GM19468 (cell line): ENCODE measurements at regions not wholly inside any gene's neighbourhood (a gene's known extent, or its start where the extent isn't known, plus 50 kb on each side); places are given as distances from the start of the nearest gene placed in this dataset.

Source experiments
- ATAC-seq: cut with Tn5 transposase; IDR thresholded peaks from one replicate; pipeline ENCODE4 v1.9.1; 2021; ENCODE audit warnings: mild to moderate bottlenecking, moderate library complexity, moderate number of reproducible peaks; ENCODE audit not compliant: unreplicated experiment; ENCODE audit errors: extremely low read depth

DNA sequence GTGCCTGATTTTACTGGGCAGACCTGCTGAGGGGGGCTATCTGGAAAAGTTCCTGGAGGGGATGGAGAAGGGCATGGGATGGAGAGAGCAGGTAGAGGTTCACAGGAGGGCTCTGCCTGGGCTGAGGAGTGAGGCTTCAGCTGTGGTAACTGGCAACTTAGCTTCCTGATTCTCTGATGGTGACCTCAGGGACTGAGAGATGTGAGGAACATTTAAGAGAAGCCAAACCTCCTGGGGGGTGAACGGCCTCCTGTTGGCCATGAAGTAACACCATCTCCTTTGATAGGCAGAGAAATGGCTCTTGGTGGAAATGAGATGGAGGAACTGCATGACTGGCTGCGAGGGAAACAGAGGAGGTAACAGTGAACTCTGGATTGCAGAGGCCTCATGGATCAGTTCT lies 97.3 kb upstream of the ROPN1 start:
- no peak for ATAC-seq

DNA sequence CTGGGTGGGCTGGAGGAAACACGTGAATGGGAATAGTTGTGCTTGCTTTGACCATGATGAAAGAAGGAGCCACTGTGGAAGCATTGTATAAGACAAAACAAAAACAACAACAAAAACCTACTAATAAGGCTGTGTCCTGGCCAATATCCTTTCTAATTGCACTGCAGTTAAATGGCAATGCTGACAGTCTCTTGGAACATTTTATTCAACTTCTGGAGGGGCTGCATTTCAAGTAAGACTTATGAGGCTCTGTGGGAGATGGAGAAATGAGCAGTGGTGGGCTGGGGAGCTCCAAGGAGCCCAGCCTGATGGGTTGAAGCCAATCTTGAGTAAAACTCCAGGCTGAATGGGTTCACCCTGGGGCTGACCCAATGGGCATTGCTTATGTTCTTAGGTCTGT lies 99.8 kb upstream of the ROPN1 start:
- no peak for ATAC-seq

DNA sequence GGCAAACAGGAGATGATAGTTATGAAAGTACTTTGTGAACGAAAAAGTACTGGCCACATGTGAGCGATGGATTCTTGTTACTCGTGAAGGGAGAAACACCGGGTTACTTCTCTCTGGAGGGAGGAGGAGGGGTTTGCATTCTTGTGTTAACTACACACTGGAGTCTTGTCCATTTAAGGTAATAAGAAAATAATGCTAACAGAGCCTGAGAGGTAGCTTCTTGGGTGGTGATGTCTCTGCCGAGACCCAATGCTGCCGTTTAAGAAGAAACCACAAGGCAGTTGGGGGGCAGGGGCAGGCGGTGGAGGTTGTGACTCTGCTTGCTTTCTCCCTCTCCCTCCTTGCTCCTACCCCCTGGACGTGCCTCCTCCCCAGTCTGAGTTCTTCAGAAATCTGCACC lies 100.9 kb upstream of the ROPN1 start:
- no peak for ATAC-seq

DNA sequence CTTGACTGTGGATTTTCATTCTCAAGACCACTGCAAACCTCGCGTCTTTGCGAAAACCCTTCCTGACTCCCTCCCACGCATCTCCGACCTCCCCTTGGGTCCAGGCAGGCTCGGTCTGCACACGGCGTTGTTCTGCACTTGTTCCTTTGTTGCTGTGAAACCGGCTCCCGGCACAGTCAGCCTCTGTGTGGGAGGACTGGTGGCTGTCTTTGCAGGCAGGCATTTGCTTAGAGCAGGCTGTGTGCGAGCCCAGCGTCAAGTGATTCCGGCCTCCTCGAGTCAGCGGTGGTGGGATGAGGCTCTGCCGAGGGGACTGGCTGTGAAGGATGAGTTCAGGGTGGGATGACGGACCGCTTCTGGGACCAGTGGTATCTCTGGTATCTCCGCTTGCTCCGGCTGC lies 102.6 kb upstream of the ROPN1 start:
- ATAC-seq = no peak

DNA sequence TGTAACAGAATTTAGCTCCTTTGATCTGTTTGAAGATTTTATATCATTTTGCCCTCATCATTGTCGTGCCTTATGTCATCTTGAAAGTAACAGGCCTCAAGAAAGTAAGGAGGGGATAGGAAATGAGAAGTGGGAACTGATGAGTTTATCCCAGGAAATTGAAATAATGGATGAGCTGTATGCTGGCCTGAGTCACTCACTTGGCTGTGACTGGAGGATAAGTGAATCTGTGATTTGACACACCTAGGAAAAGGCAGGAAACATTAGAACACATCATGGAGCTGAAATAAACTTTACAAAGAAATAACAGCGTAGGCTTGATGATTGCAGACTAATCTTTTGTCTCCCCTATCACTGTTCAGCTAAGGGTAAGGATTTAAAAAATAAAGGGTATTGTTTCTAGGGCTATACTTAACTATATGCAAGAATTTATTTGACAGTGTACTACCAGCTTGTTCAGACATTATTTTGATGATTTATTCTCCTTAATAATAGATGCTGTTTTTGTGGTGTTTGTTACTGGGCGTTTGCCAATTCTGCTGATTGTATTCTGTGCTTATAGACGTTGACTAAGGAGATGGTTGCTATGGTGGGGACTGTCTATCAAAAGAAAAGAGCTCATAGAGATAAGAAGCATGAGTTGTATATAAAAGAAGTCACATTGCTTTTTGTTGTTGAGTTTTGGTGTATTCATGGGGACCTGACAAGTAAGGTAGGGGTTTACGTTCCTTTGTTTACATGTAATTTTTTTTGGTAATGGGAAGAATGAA lies 105.6 kb upstream of the ROPN1 start:
- no peak for ATAC-seq

DNA sequence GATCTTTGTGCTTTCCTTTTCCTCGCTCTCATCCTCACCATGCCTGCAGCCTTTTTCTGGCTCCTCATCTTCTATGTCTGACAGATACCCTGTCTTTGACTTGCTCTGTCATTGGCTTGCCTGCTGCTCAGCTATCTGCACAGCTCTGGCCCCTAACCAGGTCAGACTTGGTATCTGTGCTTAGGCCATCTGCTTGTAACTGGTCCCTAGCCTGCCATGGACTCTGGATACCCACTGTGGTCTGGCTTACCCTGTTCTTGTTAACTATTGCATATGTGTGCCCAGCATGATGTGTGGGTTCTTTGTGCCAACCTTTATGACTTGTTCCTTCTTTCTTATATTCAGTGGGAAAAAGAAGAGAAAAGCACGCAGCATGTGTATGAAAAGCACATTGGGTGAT lies 109.7 kb upstream of the ROPN1 start:
- ATAC-seq = no peak

DNA sequence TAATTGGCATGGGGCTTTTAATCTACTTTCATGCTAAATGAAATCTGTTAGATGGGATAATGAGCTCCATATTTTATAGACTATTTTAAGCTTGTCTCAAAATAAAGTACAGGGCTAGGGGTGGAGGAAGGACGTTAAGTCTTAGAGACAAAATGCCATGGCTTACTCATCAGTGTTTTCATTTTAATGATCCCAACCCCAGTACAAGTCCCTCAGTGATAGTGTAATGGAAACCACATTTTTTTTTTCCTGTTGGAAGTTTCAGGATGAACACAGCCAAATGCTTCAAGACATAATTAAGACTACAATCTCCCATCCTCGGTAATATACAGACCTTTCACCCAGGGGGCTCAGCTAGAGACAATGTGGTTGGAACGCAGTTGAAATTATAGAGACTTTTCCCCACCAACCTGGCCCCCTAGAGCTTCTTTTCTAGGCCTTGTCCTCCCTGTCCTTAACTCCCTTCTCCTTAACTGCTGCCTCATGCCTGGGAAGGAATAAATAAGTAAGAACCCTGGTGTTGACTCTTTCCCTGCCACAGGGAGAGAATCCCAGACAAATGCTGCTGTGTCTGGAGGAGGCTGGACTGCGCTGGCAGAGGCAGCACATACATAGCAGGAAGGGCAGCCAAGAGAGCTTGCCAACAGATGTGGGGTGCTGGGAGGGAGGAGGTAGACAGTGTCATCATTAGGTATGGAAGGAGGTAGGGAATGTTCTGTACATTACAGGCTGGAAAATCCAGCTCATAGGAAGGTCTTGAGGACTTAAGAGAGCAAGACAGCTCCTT lies 115.4 kb upstream of the ROPN1 start:
- no peak for ATAC-seq

DNA sequence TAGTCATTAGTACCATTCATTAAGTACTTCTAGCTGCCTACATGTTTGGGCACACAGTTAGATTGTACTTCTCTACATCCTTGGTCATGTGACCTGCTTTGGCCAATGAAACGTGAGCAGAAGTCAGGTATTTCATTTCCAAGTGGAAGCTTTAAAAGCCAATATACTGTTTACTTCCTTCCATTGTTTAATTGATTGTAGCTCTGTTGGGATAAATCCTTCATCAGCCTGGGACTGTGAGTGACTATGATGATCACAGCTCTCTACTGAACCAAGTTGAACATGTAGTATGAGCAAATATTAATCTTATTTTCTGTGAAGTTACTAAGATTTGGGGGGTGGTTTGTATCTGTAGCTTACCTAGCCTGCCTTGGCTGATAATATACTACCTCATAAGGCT lies 116.5 kb upstream of the ROPN1 start:
- no peak for ATAC-seq

DNA sequence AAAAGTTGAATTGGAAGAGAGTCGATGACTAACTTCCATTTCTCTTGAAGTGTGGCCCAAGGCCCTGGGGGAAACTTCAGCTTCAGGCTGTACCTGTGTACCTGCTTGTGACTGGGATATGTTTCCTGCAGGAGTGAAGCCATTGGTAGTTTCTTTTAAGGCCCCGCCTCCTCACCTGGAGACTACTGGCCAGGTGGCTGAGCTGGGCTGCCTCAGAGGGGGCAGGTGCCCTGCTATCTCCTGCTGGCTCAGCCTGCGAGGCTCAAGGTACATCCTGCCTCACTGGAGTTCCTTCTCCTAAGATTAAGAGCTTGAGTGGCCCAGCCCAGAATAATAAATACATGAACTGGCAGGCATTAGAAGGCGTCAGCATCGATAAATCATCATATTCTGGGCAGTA lies 121.6 kb upstream of the ROPN1 start:
- ATAC-seq = no peak

DNA sequence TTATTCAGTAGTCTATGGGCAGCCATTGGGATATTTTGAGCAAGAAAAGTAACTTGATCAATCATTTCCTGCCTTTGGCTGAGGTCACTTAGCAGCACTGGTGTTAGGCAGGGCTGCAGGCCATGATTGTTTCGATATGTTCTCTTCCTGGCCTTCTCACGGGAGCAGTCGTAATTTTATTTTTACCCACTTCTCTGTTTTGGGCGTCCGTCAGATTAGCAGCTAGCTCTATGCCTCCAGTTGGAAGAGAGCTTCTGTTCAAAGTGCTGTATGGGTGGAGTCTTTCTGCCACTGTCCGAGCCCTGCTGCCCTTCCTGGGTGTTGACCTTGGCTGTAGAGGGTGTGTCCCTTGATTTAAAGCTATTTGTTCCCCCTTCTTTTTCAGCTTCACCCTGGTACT lies 123.4 kb upstream of the ROPN1 start:
- no peak for ATAC-seq

DNA sequence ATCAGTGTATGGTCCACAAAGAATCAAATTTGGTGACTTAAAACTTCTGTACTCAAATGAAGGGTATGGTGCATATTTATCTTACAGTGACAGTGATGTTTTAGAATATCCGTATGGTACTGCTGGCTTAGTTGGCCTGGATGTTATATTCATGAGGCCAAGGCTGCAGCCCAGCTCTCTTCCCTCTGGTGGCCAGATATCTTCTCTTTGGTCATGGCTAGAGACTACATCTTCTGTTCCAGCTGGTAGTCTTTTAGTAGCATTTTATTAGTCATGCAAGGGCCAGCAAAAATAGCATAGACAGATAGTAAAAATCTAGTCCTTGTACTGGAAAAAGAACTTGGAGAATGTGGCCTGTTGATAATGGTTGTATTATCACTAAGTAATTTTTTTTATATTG lies 124.0 kb upstream of the ROPN1 start:
- ATAC-seq = no peak

DNA sequence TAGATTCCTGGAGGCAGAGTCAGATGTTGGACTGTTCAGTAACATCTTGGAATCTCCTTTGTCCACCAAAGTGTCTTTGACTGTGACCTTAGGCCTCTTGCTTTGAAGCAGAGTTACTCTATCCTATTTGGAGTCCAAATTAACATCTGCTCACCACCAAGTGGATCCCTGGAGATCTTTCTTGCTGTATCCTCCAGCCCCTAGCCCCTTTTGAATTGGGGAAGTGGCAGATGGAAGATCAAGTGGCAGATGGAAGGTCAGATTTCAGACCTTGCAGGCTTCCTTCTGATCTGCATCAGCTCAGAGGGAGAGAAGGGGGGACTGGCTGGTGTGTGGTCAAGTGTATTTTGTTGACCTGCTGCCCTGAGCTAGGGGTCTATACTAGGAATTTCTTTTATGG lies 125.0 kb upstream of the ROPN1 start:
- ATAC-seq = no peak

DNA sequence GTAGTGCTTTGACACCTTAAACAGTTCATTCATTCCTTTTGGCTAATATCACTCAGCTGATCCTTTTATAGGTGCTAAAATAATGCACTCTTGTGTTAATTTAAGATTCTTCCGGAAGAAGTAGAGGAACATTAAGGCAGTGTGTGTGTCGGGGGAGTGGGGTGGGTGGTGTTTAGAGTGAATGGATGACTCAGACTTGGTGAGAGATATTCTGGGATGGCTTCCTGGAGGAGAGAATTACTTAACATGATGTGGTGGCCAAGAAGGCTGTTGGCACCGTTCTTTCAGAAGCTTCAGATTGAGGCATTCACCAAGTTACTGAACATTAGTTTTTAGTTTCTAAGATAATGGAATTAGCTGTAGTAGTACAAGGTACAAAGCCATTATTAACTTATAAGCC lies 125.6 kb upstream of the ROPN1 start:
- no peak for ATAC-seq

DNA sequence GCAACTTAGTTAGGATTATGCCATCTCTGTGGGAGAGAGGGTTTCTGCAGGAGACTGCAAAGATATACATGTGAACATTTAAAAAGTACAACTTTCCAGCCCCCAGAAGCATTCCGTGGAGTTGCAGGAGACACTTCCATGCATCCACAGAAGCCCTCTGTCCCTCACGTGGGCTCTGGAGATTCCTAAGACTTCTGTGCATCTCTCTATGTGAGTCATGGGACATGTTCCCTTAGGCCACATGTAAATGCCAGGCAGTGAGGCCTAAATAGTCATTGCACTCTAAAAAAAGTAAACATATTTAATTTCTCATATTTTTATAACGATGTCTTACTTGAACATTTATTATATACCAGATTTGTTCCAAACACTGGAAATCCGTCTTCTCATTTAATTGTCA lies 126.5 kb upstream of the ROPN1 start:
- no peak for ATAC-seq

DNA sequence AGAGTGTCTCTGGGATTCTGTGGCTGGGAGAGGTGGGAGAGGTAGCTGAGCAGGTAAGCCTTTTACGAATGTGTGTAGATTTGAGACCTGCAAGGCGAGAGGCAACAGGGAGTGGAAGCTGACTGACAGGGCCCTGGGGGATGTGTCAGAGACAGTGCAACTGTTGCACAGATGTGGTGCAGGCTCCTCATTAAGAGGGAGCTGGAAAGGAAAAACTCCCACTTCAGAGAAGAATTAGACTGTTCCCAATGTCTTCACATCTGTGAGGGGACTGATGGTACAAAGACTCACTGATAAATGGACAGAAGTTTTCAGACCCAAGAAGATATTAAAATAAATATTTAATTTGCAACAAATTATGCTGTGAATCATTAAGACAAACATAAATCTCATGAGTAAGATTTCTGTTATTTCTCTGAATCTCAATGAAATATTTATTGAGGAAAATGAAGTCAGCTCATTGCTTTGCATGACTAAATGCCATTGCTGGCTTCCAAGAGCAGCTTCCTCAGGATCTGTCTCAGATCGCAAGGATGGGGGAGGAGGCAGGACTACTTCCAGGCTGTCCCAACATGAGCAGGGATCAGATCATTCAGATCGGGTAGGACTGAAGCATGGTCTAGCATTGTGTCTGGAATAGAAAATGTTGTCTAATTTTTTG lies 127.3 kb upstream of the ROPN1 start:
- no peak for ATAC-seq

DNA sequence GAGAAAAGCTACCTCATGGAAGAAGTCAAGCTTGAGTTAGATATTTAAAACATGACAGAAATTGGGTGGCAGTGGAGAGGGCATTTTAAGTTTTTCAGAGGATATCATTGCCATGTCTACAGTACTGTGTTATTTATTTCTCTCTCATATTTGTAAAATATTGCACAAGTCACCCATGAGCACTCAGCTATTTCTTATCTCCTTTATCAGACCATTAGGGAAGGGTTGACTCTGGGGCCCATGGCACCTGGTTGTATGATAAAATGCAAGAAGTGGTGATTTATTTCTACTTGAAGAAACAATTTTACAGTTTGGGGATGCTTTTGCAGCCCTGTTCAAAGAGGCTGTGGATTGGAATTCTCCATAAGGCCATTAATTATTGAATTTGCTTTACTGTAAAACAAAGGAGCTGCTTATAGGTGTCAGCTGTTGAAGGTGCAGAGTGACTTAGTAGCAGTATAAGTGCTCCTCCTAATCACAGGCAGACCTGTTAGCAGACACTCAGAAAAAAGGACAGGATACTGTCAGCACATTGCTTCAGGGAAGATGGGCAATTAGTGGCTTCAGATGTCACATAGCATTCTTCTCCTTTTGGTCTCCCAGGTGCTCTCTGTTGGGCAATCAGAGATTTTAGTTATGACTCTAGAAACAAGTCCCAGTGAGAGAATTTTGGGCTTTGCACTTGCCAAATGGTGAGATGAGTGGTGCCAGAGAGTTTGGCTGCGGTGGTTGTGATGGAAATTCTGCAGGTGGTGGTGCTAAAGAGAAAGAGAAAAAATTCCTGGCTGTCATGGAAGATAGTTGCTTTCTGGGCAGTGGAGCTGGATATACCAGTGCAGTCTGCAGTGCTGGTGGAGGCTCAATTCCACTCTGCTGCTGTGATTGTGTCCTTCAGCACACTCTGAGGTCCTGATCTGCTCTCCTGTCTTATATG lies 129.7 kb upstream of the ROPN1 start:
- no peak for ATAC-seq

DNA sequence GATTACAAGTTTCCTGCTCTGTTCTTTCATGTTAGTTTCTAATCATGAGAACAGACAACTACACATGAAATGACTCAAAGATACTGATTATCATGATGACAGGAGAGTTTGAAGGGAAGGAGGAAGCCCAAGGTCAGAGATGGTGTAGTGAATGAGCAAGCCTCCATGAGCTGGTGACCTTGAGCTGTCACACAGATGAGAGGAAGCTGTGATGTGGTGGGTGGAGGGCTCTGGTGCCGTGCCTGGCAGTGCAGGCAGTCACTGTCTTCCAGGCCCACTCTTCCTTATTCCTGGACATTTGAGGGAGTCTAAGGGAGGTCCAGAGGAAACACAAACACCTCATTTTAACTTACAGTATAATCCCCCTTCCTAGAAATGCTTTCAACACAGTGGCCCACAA lies 133.4 kb upstream of the ROPN1 start:
- ATAC-seq = no peak

DNA sequence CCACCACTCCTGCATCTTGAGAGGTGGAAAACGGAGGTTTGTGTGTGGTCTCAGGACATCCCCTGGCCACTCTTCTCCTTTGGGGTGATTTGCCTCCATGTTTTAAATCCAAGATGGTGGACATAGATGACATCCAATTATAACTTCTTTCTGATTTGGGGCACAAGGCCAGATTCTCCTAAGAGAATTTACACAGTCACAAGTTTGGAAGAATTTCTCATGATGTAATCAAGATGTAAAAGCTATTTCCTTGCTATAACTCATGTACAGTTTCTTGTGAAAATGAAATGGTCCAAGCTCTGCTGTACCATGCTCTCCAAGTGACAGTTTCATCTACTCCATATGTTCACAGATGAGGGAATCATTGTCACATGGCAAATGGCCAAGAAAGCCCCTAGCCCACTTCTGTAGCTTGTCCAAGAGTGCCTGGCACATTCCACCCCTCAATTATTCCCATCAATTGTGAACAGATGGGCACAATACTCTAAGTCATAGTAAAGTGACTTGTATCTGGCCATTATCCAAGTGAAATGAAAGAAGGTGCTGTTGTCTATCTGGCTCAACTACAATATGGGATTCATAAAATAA lies 134.6 kb upstream of the ROPN1 start:
- no peak for ATAC-seq

DNA sequence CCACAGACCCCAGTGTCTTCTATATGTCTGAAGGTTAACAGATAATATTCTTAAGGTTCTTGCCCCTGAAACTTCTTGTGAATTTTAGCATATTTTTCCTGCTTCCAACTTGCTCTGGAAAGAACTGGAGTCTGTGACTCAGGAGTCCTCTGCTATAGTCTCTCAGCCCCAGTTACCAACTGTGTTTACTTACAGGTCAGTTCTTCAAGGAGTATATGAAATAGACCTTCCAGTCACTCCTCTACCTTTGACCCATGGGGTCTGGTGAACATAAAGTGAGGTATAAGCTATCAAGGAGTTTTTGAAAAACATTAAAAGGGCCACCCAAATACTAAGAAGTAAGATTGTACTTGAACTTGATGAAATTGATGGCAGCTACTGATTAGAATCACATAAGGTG lies 139.2 kb upstream of the ROPN1 start:
- ATAC-seq = no peak

DNA sequence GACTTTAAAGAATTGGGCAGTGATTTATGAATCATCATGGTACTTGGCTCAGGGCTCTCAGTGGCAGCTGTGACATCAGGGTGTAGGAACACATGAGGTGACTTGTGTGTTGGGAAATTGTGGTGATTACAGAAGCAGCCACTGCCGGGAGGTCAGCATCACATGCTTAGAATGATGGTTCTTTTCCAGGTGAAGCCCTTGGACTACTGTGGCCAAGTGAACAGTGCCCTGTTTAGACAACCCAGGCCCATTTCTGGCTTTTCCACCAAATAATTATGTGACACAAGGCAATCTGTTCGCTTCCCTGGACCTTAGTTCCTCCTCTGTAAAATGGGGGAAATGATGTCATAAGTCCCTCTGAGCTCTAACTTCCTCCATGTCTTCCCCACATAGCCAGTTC lies 139.7 kb upstream of the ROPN1 start:
- ATAC-seq = no peak
